Thoracic aorta (tissue), 2 donors: ENCODE measurements at regions not wholly inside any gene's neighbourhood (a gene's known extent, or its start where the extent isn't known, plus 50 kb on each side); places are given as distances from the start of the nearest gene placed in this dataset.
A peak's percentile ranks its signal among the peaks of the same experiment; 100 is the strongest.

Source experiments
- ATAC-seq: fragments of 150-250 bp; one replicate; pipeline ENCODE4 v1.8.0; 2017; ENCODE audit warnings: low read depth; ENCODE audit not compliant: insufficient number of reproducible peaks, low FRiP score
- DNase-seq: peaks from one replicate; pipeline ENCODE4 v3.0.0-alpha.2; 2020; ENCODE audit warnings: low spot score
- H3K27ac ChIP-seq, 2 donors: fragments of 200-600 bp; sonication (generic); 1 replicate in 1 of 2; 2 replicates in 1 of 2; pipeline ENCODE4 v1.5.1; 2016; ENCODE audit warnings: mild to moderate bottlenecking in 2 of 2, moderate library complexity in 2 of 2
- H3K27me3 ChIP-seq: fragments of 200-600 bp; sonication (generic); replicated peaks from 2 replicates; pipeline ENCODE4 v1.6.0; 2016; ENCODE audit warnings: mild to moderate bottlenecking; ENCODE audit not compliant: insufficient read depth
- H3K36me3 ChIP-seq: fragments of 200-600 bp; sonication (generic); one replicate; pipeline ENCODE4 v1.5.1; 2016
- H3K4me1 ChIP-seq, 2 donors: fragments of 200-600 bp; sonication (generic); 1 replicate in 1 of 2; 2 replicates in 1 of 2; pipeline versions ENCODE4 v1.5.1 to v1.6.0; 2016; ENCODE audit warnings: low read depth in 2 of 2, mild to moderate bottlenecking in 1 of 2; ENCODE audit not compliant: control insufficient read depth in 1 of 2
- H3K4me3 ChIP-seq: fragments of 200-600 bp; sonication (generic); 2 replicates; pipeline ENCODE4 v1.5.1; 2016; ENCODE audit warnings: mild to moderate bottlenecking
- H3K9me3 ChIP-seq: fragments of 200-600 bp; sonication (generic); 2 replicates; pipeline ENCODE4 v1.5.1; 2016
- CTCF ChIP-seq: fragments of 200-600 bp; sonication (generic); IDR thresholded peaks from one replicate; pipeline ENCODE4 v1.5.1; 2019; ENCODE audit warnings: antibody characterized with exemption

GRCh38 chr15:67918205-67918861 is 78.5 kb upstream of the RNU6-1 start:
- Histone ChIP-seq H3K27me3 (no peaks in the 10 kb centered on the region), H3K36me3 (no peaks in the 10 kb centered on the region), H3K27ac (peak overlapping the region; percentile 82 to 83), H3K4me3 (no peak overlapping the region), H3K9me3 (no peaks in the 10 kb centered on the region), H3K4me1 (peaks cover 38 to 71% of the 10 kb centered on the region in 2 donors)
- ATAC-seq: no peak
- no peak for TF ChIP-seq CTCF
- DNase-seq: no peak

GRCh38 chr15:67920524-67921240 is 80.8 kb upstream of the RNU6-1 start:
- Histone ChIP-seq H3K27ac (peak overlapping the region; percentile 56 to 63), H3K9me3 (no peaks in the 10 kb centered on the region), H3K36me3 (no peaks in the 10 kb centered on the region), H3K27me3 (no peaks in the 10 kb centered on the region), H3K4me1 (peaks cover 52 to 80% of the 10 kb centered on the region in 2 donors), H3K4me3 (no peak overlapping the region)
- DNase-seq: no peak
- no peak for TF ChIP-seq CTCF
- no peak for ATAC-seq

- ATAC-seq: no peak
- no peak for TF ChIP-seq CTCF
- H3K36me3 ChIP-seq: no peaks in the 10 kb centered on the region
- no peaks in the 10 kb centered on the region for H3K27me3 ChIP-seq
- peaks cover 45 to 81% of the 10 kb centered on the region in 2 donors for H3K4me1 ChIP-seq
- H3K9me3 ChIP-seq: no peaks in the 10 kb centered on the region
- DNase-seq: no peak
- H3K4me3 ChIP-seq: no peak overlapping the region
- peak overlapping the region; percentile 83 to 86 for H3K27ac ChIP-seq
Measured at GRCh38 chr15:67922106-67922675, 82.3 kb upstream of the RNU6-1 start.

GRCh38 chr15:67922971-67923945 is 83.4 kb upstream of the RNU6-1 start:
- no peak overlapping the region for H3K4me3 ChIP-seq
- H3K27ac ChIP-seq: peak overlapping the region; percentile 83 to 86
- DNase-seq: no peak
- TF ChIP-seq CTCF: no peak
- H3K9me3 ChIP-seq: no peaks in the 10 kb centered on the region
- H3K27me3 ChIP-seq: no peaks in the 10 kb centered on the region
- H3K4me1 ChIP-seq: peaks cover 45 to 81% of the 10 kb centered on the region in 2 donors
- H3K36me3 ChIP-seq: no peaks in the 10 kb centered on the region
- peak; percentile 34 for ATAC-seq
